NCI-H128 (cell line): ENCODE measurements at regions not wholly inside any gene's neighbourhood (a gene's known extent, or its start where the extent isn't known, plus 50 kb on each side); places are given as distances from the start of the nearest gene placed in this dataset.
"Not testable (repeated sequence)": the region's sequence is repeated elsewhere in the genome, so short reads cannot be mapped to it uniquely, and the experiment has no call there.

Source experiments
- DNase-seq: peaks from one replicate; lab custom pipeline; 2025; ENCODE audit not compliant: unreplicated experiment; lab: John Stamatoyannopoulos, UW

DNA sequence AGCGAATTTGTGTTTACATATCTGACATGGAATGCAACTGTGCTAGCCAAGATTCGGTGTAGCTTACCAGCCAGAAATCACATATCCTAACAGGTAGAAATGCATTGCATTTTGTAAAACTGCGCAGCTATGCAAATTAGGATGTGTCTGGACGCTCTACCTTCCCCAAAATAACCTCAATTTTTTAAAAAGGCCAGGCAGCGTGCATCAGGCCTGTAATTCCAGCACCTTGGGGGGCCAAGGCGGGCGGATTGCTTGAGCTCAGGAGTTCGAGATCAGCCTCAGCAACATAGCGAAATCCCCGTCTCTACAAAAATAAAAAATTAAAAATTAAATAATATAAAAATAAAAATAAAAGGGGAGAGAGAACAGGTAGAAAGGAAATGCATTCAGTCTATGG is 305.0 kb downstream of the TYW1 start:
- no peak for DNase-seq

DNA sequence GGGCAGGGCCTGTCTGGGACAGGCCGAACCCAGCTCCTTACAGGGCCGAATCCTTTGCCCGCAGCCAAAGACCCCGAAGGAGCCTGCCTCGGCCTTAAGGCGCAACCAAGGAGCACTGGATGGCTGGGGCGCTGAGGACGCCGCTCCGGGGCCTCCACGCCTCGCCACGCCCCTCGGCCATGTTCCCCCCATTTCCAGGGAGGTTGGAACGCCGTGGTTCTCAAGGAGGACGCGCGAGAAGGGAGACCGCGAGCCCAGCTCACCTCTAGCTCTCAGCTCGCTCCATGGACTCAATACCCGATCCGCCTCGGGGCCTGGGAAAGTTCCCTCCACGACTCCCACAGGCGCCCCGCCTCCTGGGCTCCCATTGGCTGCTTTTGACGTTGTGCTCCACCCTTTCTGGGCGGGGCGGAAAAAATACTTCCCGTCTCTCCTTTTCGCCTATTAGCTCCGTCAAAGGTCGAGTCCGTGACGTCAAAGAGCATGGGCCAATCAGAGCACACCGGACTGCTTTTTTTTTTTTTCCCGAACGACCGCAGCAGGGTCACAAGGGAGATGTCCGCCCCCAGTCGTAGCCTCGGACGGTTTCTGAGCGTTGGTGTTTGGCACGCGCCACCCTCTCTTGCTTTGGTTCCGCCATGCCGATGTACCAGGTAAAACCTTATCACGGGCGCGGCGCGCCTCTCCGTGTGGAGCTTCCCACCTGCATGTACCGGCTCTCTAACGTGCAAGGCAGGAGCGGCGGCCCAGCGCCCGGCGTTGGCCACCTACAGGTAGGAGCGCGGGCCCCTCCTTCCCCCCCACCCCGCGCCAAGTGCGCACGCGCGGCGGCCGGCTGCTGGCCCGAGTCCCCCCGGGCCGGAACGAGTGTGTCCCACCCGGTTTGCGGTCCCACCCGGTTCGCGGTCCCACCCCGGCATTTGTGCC is 305.7 kb downstream of the TYW1 start:
- DNase-seq, result peak; percentile 99

DNA sequence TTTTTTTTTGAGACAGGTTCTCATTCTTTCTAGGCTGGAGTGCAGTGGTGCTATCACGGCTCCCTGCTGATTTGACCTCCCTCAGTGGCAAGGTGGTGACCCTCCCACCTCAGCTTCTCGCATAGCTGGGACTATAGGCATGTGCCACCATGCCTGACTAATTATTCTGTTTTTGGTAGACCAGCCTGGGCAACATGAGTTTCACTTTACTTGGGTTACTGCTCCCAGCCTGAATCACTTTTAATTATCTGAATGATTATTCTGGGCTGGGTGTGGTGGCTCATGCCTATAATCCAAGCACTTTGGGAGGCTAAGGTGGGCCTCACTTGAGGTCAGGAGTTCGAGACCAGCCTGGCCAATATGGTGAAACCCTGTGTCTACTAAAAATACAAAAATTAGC is 308.2 kb downstream of the TYW1 start:
- DNase-seq, result not testable (repeated sequence)

DNA sequence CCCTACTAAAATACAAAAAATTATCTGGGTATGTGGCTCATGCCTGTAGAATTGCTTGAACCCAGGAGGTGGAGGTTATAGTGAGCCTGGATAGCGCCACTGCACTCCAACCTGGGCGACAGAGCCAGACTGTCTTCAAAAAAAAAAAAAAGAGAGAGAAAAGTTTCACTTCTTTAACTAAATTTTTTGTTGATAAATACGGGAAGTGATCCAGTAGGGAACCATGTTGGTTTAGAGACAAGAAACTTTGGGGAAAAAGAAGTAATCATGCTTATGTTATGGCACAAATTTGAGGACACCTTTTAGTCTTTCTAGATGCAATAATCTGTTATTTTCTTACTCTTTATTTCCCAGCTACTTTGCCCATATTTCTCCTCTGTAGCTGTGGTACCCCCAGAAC is 309.7 kb downstream of the TYW1 start:
- DNase-seq, result no peak

DNA sequence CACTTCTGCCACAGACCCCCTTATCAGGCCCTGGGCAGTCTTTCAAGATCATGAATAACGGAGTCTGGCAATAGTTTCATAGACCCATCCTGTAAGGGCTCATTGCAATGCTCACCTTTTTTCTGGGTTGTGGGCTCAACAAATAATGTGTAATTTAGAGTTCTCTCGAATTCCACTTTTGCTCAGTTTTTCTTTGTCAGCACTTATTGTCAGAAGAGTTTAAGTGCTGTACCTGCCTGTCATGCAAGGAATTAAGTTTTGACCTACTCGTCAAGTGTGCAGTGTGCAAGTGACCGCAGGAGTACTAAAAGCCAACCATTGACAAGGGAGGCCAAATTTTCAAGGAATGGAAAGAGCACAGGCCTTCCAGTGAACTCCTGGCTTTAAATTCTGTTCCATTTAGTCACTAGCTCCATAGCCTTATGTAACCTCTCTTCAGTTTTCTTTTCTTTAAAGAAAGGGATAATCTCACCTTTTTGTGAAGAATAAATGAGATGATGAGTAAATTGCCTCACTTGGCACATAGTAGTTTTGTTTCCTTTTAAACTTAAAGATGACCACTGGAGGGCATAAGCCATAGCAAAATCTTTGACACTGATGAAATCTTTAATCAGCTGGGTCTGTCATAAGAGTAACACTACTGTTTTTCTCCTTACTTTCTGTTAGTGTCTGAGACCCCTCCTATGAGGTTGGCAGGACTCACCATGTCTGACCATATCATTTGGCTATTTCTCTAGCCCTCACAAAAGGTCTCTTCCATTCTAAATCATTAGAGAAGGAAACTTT is 313.3 kb downstream of the TYW1 start:
- DNase-seq, result no peak

DNA sequence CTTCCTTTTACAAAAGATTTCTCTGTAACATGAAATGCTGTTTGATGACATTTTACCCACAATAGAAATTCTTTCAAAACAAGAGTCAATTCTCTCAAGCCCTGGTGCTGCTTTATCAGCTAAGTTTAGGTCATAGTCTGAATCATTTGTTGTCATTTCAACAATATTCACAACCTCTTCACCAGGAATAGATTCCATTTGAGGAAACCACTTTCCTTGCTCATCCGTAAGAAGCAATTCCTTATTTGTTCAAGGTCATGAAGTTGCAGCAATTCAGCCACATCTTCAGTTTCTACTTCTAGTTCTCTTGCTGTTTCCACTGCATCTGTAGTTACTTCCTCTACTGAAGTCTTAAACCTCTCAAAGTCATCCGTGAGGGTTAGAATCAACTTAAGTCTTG is 315.3 kb downstream of the TYW1 start:
- no peak for DNase-seq

DNA sequence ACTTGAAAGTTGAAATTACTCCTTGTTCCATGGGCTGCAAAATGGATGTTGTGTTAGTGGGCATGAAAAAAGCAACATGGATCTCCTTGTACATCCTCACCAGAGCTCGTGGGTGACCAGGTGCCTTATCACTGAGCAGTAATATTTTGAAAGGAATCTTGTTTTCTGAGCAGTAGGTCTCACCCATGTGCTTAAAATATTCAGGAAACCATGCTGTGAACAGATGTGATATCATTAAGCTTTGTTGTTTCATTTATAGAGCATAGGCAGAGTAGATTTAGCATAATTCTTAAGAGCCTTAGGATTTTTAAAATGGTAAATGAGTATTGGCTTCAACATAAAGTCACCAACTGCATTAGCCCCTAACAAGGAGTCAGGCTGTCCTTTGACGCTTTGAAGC is 316.6 kb downstream of the TYW1 start:
- DNase-seq, result no peak

DNA sequence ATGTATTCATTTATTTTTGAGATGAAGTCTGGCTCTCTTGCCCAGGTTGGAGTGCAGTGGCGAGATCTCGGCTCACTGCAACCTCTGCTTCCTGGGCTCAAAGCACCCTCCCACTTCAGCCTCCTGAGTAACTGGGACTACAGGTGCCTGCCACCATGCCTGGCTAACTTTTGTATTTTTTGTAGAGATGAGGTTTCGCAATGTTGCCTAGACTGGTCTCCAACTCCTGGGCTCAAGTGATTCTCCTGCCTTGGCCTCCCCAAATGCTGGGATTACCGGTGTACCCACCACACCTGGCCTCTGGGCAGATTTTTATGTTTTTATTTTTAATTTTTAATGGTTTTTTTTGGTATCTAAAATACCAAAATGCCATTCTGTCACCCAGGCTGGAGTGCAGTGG is 320.3 kb downstream of the TYW1 start:
- DNase-seq, result not testable (repeated sequence)

DNA sequence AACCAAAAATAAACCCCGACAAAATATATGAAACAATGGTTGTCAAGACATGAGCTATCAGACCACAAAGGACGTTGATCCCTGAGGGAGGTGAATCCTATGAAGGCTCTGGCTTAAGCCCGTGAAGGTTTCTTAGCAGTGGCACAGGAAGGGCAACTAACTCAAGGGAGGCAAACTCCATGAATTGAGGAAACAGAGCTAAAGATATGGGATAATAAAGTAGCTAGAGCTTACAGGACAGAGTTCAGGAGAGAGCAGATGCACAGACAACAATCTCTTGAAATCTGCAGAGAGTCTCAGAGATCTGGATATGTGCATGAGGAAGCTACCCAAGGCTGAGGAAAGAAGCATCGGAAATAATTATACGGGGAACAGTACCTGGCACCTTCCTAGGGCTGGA is 331.6 kb downstream of the TYW1 start:
- not testable (repeated sequence) for DNase-seq

DNA sequence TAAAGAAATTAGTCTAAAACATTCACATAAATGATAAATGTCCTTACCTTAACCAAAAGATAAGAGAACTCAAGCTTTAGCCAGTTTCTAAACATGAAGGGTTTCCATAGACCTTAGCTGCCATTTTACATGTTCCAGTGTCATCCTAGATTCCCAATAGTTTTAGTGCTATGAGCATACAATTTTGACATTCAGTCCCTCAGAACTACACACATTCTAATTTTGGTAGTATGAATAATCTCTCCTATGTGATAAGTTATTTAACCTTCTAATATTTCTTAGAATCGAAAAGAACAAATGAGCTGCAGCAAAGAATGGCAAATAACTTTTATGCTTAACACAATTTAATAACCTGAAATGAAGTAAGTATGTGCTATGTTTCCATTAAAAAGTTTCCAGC is 338.5 kb downstream of the TYW1 start:
- not testable (repeated sequence) for DNase-seq

DNA sequence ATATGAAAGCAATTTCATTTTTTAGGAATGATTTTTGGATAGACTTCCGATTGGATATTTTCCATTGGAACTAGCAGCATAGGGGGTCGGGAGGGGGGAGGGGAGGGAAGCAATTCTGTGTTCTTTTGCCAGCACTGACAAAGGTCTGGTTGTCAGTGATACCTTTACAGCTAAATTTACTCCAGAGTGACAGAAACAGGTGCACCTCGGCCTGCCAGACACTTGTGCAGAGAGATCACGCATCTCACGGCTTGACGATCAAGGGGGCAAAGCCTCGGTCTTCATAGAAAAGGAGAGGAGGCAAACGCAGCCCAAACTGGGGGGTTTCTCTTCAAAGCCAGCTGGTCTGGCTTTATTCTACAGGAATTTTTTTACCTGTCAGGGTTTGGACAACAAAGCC is 339.0 kb downstream of the TYW1 start:
- DNase-seq, result not testable (repeated sequence)

DNA sequence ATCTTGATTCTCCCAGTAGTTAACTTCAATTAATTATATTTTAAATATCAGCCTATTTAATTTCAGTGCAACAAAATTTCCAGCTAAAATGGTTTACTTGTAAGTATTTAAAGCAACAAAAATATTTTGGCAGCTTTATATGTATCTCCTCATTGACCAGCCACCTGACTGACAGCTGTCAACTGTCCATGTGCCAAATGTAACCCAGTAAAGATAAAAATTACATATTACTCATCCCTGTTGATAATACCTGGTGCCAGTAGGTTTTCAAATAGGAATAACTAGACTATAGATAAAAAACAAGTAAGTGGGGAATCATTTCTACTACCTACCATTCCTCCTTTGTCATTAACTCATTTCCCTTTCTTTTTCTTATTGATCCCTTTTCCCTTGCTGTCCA is 341.9 kb downstream of the TYW1 start:
- DNase-seq, result not testable (repeated sequence)

DNA sequence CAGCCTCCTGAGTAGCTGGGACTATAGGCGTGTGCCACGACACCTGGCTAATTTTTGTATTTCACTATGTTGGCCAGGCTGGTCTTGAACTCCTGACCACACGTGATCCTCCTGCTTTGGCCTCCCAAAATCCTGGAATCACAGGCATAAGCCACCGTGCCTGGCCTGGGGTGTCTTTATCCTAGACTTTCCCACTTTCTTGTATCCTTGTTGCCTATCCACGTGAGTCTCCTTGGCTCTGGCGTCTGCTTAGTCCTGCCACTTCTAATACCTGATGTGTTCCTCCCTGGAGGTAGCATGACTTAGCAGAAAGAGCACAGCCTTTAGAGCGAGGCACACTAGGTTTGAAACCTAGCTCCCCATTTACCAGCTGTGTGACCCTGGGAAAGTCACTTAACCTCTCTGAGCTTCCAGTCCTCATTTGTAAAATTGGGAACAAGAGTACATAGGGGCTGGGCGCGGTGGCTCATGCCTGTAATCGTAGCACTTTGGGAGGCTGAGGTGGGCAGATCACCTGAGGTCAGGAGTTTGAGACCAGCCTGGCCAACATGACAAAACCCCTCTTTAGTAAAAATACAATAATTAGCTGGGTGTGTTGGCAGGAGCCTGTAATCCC is 344.6 kb downstream of the TYW1 start:
- no peak for DNase-seq

DNA sequence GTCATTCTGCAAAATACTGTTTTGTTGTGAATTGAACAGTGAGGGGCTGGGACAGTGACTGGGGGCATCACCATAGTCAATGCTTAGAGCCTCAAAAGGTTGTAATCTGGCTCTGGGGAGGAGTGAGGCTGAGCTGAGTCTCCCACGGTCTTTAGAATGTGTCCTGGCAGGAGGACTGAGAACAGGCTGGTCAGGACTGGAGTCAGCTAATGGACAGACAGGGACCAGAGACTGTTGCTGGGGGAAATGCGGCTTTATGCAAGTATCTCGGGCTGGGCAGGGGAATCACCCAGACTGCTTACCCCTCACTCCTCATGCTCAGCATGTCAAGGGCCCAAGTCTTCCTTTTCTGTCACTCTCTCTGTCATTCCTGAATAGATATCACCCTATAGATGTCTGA is 346.5 kb downstream of the TYW1 start:
- DNase-seq, result no peak

DNA sequence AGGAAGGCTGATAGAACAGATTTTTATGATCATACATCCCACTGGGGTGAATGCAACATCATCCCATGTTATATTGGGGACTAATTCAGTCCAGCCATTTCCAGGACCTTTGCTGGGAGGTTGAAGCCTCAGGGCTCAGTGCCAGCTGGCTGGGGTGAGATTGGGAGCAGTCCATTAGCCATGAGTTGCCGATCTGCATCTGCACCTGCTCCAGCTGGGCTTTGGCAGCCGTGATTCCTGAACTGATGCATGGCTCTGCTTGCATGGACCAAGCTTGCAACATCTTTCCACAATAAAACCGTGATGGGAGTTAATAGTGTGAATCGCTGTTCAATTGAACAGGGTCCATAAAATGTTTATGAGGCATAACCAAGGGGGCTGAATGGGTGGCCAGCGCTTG is 346.9 kb downstream of the TYW1 start:
- peak; percentile 61 for DNase-seq

DNA sequence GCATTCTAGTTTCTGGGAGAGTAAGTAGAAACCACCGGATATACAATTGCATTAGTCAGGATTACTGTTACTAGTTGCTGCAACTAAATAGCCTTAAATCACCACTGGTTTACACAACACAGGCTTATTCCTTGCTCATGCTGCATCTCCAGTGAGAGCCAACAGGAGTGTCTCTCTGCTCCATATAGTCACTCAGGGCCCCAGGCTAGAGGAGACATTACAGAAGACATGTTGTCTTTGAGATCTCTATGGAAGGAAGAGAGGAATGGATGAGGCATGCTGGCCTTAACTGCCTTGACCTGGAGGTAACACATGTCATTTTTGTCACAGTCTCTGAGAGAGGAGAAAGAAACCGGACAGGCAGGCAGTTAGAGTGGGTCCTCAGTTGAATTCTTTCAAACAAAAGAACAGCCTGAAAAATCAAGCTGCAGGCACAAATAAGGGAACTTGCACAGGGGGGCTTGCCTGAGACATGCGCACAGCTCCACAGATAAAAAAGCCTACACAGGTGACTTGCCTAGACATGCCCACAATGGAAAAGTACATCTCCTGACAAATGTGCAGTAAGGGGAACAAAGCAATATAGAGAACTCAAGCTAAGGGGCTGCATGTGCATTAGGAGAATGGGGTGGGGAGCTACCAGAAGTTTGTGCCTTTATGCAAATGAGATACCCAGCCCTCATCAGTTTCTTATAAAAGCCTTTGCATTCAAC is 348.0 kb downstream of the TYW1 start:
- DNase-seq, result no peak

DNA sequence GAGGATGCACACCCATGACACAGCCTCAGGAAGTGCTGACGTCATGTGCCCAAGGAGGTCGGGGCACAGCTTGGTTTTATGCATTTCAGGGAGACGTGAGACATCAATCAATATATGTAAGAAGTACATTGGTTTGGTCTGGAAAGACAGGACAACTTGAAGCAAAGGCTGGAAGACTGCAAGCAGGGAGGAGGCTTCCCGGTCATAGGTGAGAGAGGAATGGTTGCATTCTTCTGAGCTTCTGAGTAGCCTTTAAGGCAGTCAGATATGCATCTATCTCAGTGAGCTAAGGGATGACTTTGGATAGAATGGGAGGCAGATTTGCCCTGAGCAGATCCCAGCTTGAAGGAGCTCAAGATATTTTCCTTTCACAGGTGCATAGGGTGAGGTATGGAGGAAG is 349.5 kb downstream of the TYW1 start:
- DNase-seq, result no peak

DNA sequence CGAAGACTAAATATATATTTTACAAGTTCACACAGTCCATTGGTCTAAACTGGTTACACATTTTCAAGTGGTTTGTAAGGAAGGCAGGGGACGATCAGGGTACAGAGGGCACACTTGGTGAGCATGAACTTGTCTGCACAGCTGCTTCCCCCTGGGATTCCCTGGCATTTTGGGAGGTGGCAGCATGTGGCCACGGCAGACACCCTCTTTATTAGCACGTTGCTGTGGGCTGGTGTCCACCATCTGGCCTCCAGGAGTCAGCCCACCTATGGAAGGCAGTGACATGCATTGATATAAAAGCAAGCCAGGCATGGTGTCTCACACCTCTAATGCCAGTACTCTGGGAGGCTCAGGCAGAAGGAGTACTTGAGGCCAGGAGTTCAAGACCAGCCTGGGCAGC is 350.2 kb downstream of the TYW1 start:
- no peak for DNase-seq

DNA sequence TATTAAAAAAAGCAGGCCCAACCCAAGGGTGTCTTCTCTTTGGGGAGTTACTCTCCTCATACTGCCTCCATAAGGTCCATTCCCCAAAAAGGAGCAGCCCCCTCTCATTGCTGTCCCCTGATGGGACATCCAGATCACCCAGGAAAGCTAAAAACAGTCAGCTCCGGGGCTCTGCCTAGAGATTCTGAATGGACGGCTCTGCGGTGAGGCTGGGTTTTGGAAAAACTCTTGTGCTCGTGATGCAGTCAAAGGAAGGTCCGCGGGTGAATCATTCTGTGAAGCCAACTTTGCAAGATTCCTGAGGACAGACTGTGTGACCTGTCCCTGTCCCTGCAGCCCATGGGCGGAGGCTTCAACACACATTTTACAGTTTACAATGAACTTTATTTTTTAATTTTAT is 351.5 kb downstream of the TYW1 start:
- DNase-seq, result no peak

DNA sequence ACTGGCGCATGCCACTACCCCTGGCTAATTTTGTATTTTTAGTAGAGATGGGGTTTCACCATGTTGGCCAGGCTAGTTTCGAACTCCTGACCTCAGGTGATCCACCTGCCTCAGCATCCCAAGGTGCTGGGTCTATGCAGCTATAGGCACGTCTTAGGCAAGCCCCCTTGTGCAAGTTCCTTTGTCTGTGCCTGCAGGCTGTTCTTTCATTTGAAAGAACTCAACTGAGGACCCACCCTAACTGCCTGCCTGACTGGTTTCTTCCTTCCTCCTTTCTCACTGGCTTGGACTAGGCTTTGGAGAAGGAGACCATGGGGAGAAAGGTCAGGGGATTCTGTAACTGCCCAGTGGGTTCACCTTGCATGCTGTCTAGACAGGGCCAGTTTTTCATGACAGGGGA is 361.0 kb downstream of the TYW1 start:
- not testable (repeated sequence) for DNase-seq

DNA sequence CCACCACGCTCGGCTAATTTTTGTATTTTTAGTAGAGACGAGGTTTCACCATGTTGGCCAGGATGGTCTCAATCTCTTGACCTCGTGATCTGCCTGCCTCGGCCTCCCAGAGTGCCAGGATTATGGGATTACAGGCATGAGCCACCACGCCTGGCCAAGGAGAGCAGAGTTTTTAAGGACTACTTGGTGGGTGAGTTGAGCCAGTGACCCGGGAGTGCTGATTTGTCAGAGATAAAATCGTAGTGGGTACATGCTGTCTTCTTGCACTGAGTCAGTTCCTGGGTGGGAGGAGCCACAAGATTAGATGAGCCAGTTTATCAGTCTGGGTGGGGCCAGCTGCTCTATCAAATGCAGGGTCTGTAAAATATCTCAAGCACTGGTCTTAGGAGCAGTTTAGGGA is 361.7 kb downstream of the TYW1 start:
- DNase-seq, result not testable (repeated sequence)
